ENCODE measurements at regions not wholly inside any gene's neighbourhood (a gene's known extent, or its start where the extent isn't known, plus 50 kb on each side); places are given as distances from the start of the nearest gene placed in this dataset.

DNA sequence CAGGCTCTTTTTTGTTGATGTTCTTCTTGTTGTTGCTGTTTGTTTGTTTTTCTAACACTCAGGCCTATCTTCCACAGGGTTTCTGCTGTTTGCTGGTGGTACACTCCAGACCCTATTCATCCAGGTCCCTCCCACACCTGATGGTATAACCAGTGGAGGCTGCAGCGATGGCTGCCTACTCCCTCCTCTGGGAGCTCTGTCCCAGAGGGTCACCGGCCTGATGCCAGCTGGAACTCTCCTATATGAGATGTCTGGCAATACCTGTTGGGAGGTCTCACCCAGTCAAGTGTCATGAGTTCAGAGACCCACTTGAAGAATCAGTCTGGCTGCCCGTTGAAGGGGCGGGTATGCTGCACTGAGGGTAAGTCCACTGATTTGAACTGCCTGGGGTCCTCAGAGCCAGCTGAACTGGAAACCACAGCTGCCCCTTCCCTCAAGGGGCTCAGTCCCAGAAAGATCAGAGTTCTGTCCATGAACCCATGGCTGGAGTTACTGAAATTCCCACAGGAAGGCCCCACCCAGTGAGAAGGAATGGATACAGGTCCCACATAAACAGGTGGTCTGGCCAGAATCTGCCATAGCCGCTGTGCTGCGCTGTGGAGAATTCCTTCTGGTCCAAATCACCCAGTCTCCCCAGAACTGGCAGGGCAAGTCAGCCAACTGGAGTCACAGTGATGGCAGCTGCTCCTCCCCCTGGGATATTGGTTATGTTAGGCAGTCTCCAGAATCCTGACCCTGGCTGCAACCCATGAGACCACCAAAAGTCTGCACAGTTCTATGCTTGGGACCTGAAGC is 664.4 kb downstream of the FRK start:
- Histone ChIP-seq H3K4me3 (ENCODE audit: control insufficient read depth in 1 of 7, extremely low read depth in 1 of 7, insufficient read depth in 4 of 7, low read depth in 2 of 7, low read length in 6 of 7) (no peak overlapping the region), H3K27me3 (replicated peaks in 2 of 5; ENCODE audit: control insufficient read depth in 4 of 5, insufficient read depth in 5 of 5, low read length in 4 of 5) (no peaks in the 10 kb centered on the region), H3K9me3 (ENCODE audit: control extremely low read depth in 1 of 5, control insufficient read depth in 4 of 5, insufficient read depth in 2 of 5, low read depth in 1 of 5, low read length in 4 of 5) (peaks cover 0 to 3% (median 0%) of the 10 kb centered on the region in 5 experiments), H3K36me3 (ENCODE audit: control insufficient read depth in 4 of 4, insufficient read depth in 4 of 4, low read length in 3 of 4) (no peaks in the 10 kb centered on the region), H3K4me1 (ENCODE audit: control extremely low read depth in 1 of 4, control insufficient read depth in 4 of 4, insufficient read depth in 4 of 4, low read length in 3 of 4) (no peaks in the 10 kb centered on the region), H3K27ac (ENCODE audit: insufficient read depth in 1 of 2, low read depth in 1 of 2, low read length in 2 of 2, poor library complexity in 1 of 2, severe bottlenecking in 2 of 2) (no peak overlapping the region)
- DNase-seq = no peak
- 95% methylated on average over 5 of the region's 6 CpGs for whole genome bisulfite sequencing (ENCODE audit: insufficient coverage)
- CTCF ChIA-PET = no interaction called here
- POLR2A ChIA-PET = no interaction called here

DNA sequence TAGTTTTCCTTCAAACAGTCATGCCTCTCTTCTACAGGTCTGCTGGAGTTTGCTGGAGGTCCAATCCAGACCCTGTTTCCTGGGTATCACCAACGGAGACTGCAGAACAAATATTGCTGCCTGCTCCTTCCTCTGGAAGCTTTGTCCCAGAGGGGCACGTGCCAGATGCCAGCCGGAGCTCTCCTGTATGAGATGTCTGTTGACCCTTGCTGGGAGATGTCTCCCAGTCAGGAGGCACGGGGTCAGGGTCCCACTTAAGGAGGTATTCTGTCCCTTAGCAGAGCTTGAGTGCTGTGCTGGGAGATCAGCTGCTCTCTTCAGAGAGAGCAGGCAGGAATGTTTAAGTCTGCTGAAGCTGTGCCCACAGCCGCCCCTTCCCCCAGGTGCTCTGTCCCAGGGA is 666.9 kb downstream of the FRK start:
- WGBS (ENCODE audit: insufficient coverage) = 97% methylated on average over 5 of the region's 5 CpGs

DNA sequence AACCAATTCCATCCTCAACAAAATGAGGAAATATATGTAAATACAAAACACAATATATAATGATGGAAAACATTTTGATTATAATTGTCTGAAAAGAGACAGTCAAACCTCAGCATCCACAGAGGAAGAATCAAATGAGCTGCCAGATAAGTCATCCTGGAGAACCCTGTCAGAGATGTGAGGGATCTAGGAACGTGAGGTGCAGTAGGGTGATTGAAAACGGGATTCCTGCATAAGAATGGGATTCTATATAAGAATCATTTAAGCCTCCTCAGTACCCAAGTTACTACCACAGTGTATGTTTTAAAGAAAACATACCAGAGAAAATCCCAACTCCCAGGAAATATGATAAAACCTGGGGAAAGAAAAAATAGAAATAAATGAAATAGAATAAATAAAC is 690.5 kb downstream of the FRK start:
- Histone ChIP-seq H3K4me3 (ENCODE audit: control insufficient read depth in 1 of 7, extremely low read depth in 1 of 7, insufficient read depth in 4 of 7, low read depth in 2 of 7, low read length in 6 of 7) (no peak overlapping the region), H3K9me3 (ENCODE audit: control extremely low read depth in 1 of 5, control insufficient read depth in 4 of 5, insufficient read depth in 2 of 5, low read depth in 1 of 5, low read length in 4 of 5) (peaks cover 0 to 2% (median 0%) of the 10 kb centered on the region in 5 experiments), H3K4me1 (ENCODE audit: control extremely low read depth in 1 of 4, control insufficient read depth in 4 of 4, insufficient read depth in 4 of 4, low read length in 3 of 4) (no peaks in the 10 kb centered on the region), H3K36me3 (ENCODE audit: control insufficient read depth in 4 of 4, insufficient read depth in 4 of 4, low read length in 3 of 4) (no peaks in the 10 kb centered on the region), H3K27ac (ENCODE audit: insufficient read depth in 1 of 2, low read depth in 1 of 2, low read length in 2 of 2, poor library complexity in 1 of 2, severe bottlenecking in 2 of 2) (no peak overlapping the region), H3K27me3 (replicated peaks in 2 of 5; ENCODE audit: control insufficient read depth in 4 of 5, insufficient read depth in 5 of 5, low read length in 4 of 5) (no peaks in the 10 kb centered on the region)
- DNase-seq = no peak
- no CpG with 5 or more reads among the region's 2 CpGs for WGBS (ENCODE audit: insufficient coverage)
- POLR2A ChIA-PET = no interaction called here
- CTCF ChIA-PET = no interaction called here

More for the DNA sequence above, 666.9 kb downstream of the FRK start:
- ChIA-PET POLR2A (no interaction called here), CTCF (no interaction called here)
- Histone ChIP-seq H3K9me3 (ENCODE audit: control extremely low read depth in 1 of 5, control insufficient read depth in 4 of 5, insufficient read depth in 2 of 5, low read depth in 1 of 5, low read length in 4 of 5) (peaks cover 0 to 6% (median 0%) of the 10 kb centered on the region in 5 experiments), H3K27me3 (replicated peaks in 2 of 5; ENCODE audit: control insufficient read depth in 4 of 5, insufficient read depth in 5 of 5, low read length in 4 of 5) (no peaks in the 10 kb centered on the region), H3K27ac (ENCODE audit: insufficient read depth in 1 of 2, low read depth in 1 of 2, low read length in 2 of 2, poor library complexity in 1 of 2, severe bottlenecking in 2 of 2) (no peak overlapping the region), H3K36me3 (ENCODE audit: control insufficient read depth in 4 of 4, insufficient read depth in 4 of 4, low read length in 3 of 4) (no peaks in the 10 kb centered on the region), H3K4me1 (ENCODE audit: control extremely low read depth in 1 of 4, control insufficient read depth in 4 of 4, insufficient read depth in 4 of 4, low read length in 3 of 4) (no peaks in the 10 kb centered on the region), H3K4me3 (ENCODE audit: control insufficient read depth in 1 of 7, extremely low read depth in 1 of 7, insufficient read depth in 4 of 7, low read depth in 2 of 7, low read length in 6 of 7) (no peak overlapping the region)
- DNase-seq = no peak

DNA sequence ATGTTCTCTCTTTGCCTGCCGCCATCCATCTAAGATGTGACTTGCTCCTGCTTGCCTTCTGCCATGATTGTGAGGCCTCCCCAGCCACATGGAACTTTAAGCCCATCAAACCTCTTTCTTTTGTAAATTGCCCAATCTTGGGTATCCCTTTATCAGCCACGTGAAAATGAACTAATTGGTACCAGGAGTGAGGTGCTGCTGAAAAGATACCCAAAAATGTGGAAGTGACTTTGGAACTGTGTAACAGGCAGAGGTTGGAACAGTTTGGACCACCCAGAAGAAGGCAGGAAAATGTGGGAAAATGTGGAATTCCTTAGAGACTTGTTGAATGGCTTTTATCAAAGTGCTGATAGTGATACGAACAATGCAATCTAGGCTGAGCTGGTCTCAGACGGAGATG is 694.9 kb downstream of the FRK start:
- POLR2A ChIA-PET = no interaction called here
- Histone ChIP-seq H3K27me3 (replicated peaks in 2 of 5; ENCODE audit: control insufficient read depth in 4 of 5, insufficient read depth in 5 of 5, low read length in 4 of 5) (no peaks in the 10 kb centered on the region), H3K36me3 (ENCODE audit: control insufficient read depth in 4 of 4, insufficient read depth in 4 of 4, low read length in 3 of 4) (no peaks in the 10 kb centered on the region), H3K27ac (ENCODE audit: insufficient read depth in 1 of 2, low read depth in 1 of 2, low read length in 2 of 2, poor library complexity in 1 of 2, severe bottlenecking in 2 of 2) (no peak overlapping the region), H3K4me3 (ENCODE audit: control insufficient read depth in 1 of 7, extremely low read depth in 1 of 7, insufficient read depth in 4 of 7, low read depth in 2 of 7, low read length in 6 of 7) (no peak overlapping the region), H3K4me1 (ENCODE audit: control extremely low read depth in 1 of 4, control insufficient read depth in 4 of 4, insufficient read depth in 4 of 4, low read length in 3 of 4) (no peaks in the 10 kb centered on the region), H3K9me3 (ENCODE audit: control extremely low read depth in 1 of 5, control insufficient read depth in 4 of 5, insufficient read depth in 2 of 5, low read depth in 1 of 5, low read length in 4 of 5) (peaks cover 0 to 2% (median 0%) of the 10 kb centered on the region in 5 experiments)
- no peak for DNase-seq
- 98% methylated on average over 3 of the region's 4 CpGs for WGBS (ENCODE audit: insufficient coverage)
- CTCF ChIA-PET = no interaction called here

DNA sequence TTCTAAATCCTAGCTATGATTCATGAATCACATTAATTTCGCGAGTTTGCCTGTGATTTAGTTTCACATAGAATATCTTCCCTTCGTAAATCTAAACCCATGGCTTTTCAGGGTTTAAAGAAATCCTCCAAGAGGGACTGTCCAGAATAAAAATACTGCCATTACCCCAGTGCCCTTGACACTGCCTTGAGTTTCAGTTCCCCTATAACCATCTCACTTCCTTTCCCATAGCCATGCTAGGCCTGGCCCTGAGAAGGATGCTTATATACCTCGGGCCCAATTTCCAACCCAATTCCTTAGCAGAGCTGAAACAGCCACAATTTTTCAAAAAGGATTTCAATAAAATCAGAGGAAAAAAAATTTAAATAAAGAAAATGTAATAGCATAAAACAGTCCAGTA is 697.3 kb downstream of the FRK start:
- WGBS (ENCODE audit: insufficient coverage) = no CpG with 5 or more reads among the region's 4 CpGs
- peaks cover 0 to 2% (median 0%) of the 10 kb centered on the region in 5 experiments for H3K9me3 ChIP-seq (ENCODE audit: control extremely low read depth in 1 of 5, control insufficient read depth in 4 of 5, insufficient read depth in 2 of 5, low read depth in 1 of 5, low read length in 4 of 5)
- no peak overlapping the region for H3K27ac ChIP-seq (ENCODE audit: insufficient read depth in 1 of 2, low read depth in 1 of 2, low read length in 2 of 2, poor library complexity in 1 of 2, severe bottlenecking in 2 of 2)
- ChIA-PET POLR2A (interaction anchor here (0.6 kb wide), 1 partner anchor 54 kb away, joined by 4 read pairs; no protein-coding TSS in a partner anchor), CTCF (no interaction called here)
- H3K4me1 ChIP-seq (ENCODE audit: control extremely low read depth in 1 of 4, control insufficient read depth in 4 of 4, insufficient read depth in 4 of 4, low read length in 3 of 4) = no peaks in the 10 kb centered on the region
- H3K36me3 ChIP-seq (ENCODE audit: control insufficient read depth in 4 of 4, insufficient read depth in 4 of 4, low read length in 3 of 4) = no peaks in the 10 kb centered on the region
- H3K4me3 ChIP-seq (ENCODE audit: control insufficient read depth in 1 of 7, extremely low read depth in 1 of 7, insufficient read depth in 4 of 7, low read depth in 2 of 7, low read length in 6 of 7) = no peak overlapping the region
- DNase-seq = no peak
- no peaks in the 10 kb centered on the region for H3K27me3 ChIP-seq (replicated peaks in 2 of 5; ENCODE audit: control insufficient read depth in 4 of 5, insufficient read depth in 5 of 5, low read length in 4 of 5)

DNA sequence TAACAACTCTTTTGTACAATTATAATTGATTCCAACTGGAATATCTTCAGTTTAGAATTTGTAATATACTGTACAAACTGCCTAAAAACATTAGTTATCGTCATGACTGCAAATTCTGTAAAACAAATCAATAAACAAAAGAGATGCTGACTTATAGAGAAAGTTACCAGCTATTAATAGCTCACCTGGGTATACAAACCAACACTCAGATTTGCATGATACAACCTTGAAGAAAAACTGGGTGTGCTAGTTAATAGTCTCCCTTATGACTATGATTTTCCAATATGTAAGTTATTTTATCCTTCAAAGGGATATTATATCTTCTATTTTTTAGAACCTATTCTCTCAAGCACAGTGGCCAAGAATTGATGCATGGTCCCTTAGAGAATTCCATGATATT is 698.5 kb downstream of the FRK start:
- Histone ChIP-seq H3K4me1 (ENCODE audit: control extremely low read depth in 1 of 4, control insufficient read depth in 4 of 4, insufficient read depth in 4 of 4, low read length in 3 of 4) (no peaks in the 10 kb centered on the region), H3K4me3 (ENCODE audit: control insufficient read depth in 1 of 7, extremely low read depth in 1 of 7, insufficient read depth in 4 of 7, low read depth in 2 of 7, low read length in 6 of 7) (no peak overlapping the region), H3K27ac (ENCODE audit: insufficient read depth in 1 of 2, low read depth in 1 of 2, low read length in 2 of 2, poor library complexity in 1 of 2, severe bottlenecking in 2 of 2) (no peak overlapping the region), H3K36me3 (ENCODE audit: control insufficient read depth in 4 of 4, insufficient read depth in 4 of 4, low read length in 3 of 4) (no peaks in the 10 kb centered on the region), H3K27me3 (replicated peaks in 2 of 5; ENCODE audit: control insufficient read depth in 4 of 5, insufficient read depth in 5 of 5, low read length in 4 of 5) (no peaks in the 10 kb centered on the region), H3K9me3 (ENCODE audit: control extremely low read depth in 1 of 5, control insufficient read depth in 4 of 5, insufficient read depth in 2 of 5, low read depth in 1 of 5, low read length in 4 of 5) (peaks cover 0 to 2% (median 0%) of the 10 kb centered on the region in 5 experiments)
- no peak for DNase-seq
- ChIA-PET CTCF (no interaction called here), POLR2A (no interaction called here)
- 100% methylated on average over 1 of the region's 1 CpG for WGBS (ENCODE audit: insufficient coverage)

DNA sequence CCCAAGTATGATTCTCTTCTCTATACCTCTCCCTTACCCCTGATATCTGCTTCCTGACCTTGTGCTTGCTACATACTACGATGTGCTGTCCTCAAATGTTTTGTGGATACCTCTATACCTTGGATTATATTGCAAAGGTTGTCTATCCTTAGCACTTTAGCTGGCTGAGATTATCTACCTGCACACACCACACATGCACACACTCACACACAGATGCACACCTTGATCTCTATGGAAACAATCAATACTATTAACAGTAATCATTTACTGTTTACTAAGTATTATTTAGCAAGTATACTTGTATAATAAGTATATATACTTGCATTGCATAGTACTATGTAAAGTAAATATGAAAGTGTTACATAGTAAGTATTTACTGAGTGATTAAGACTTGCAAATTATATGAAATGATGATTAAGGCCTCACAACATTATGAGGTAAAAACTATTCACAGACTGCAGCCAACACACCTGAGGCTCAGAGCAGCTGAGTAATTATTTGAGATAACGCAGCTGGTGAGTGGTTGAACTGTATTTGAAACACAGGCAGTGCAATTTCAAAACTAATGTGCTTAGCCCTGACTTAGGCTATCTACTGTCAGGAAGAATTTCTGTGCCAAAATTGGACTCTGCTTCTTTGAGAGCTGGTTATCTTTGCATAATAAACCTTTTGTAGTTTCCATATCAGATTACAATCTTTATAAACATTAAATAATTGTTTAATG is 699.9 kb downstream of the FRK start:
- Histone ChIP-seq H3K9me3 (ENCODE audit: control extremely low read depth in 1 of 5, control insufficient read depth in 4 of 5, insufficient read depth in 2 of 5, low read depth in 1 of 5, low read length in 4 of 5) (peaks cover 0 to 2% (median 0%) of the 10 kb centered on the region in 5 experiments), H3K27me3 (replicated peaks in 2 of 5; ENCODE audit: control insufficient read depth in 4 of 5, insufficient read depth in 5 of 5, low read length in 4 of 5) (no peaks in the 10 kb centered on the region), H3K27ac (ENCODE audit: insufficient read depth in 1 of 2, low read depth in 1 of 2, low read length in 2 of 2, poor library complexity in 1 of 2, severe bottlenecking in 2 of 2) (no peak overlapping the region), H3K4me1 (ENCODE audit: control extremely low read depth in 1 of 4, control insufficient read depth in 4 of 4, insufficient read depth in 4 of 4, low read length in 3 of 4) (no peaks in the 10 kb centered on the region), H3K4me3 (ENCODE audit: control insufficient read depth in 1 of 7, extremely low read depth in 1 of 7, insufficient read depth in 4 of 7, low read depth in 2 of 7, low read length in 6 of 7) (no peak overlapping the region), H3K36me3 (ENCODE audit: control insufficient read depth in 4 of 4, insufficient read depth in 4 of 4, low read length in 3 of 4) (no peaks in the 10 kb centered on the region)
- CTCF ChIA-PET = no interaction called here
- DNase-seq = no peak
- POLR2A ChIA-PET = no interaction called here
- 100% methylated on average over 2 of the region's 2 CpGs for WGBS (ENCODE audit: insufficient coverage)
